ENCODE measurements at regions not wholly inside any gene's neighbourhood (a gene's known extent, or its start where the extent isn't known, plus 50 kb on each side); places are given as distances from the start of the nearest gene placed in this dataset.

DNA sequence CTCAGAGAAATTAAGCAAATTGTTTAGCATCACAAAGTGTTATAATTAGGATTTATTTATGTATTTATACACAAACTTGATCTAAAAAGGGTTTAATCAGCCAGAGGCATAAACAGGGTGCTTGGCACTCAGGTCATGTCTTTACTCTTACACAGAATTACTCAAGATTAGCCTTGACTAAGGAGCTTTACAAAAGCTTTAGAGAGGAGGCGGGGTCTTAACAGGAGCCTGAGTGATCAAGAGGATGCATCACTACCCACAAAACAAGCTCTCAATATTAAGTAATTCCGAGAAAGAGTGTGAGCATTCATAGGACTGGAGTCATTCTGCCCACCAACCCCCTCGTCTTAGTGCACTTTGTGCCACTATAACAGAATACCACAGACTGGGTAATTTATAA lies 103.0 kb downstream of the SPATA19 start:
- WGBS (ENCODE audit: insufficient coverage, low coverage, low lambda C conversion rate, missing lambda C conversion rate): 49% methylated on average over 3 of the region's 3 CpGs
- no peak for ATAC-seq
- H3K27ac ChIP-seq: no peak overlapping the region
- no peaks in the 10 kb centered on the region for H3K4me1 ChIP-seq
- H3K36me3 ChIP-seq: no peaks in the 10 kb centered on the region
- no peaks in the 10 kb centered on the region for H3K27me3 ChIP-seq
- no peak overlapping the region for H3K4me3 ChIP-seq
- intact Hi-C loops (cut with DNase I): no loop called here
- H3K9me3 ChIP-seq: no peaks in the 10 kb centered on the region
- no peak for TF ChIP-seq POLR2A (IDR thresholded peaks at IDR 0.05)
- TF ChIP-seq, protein P1, sequence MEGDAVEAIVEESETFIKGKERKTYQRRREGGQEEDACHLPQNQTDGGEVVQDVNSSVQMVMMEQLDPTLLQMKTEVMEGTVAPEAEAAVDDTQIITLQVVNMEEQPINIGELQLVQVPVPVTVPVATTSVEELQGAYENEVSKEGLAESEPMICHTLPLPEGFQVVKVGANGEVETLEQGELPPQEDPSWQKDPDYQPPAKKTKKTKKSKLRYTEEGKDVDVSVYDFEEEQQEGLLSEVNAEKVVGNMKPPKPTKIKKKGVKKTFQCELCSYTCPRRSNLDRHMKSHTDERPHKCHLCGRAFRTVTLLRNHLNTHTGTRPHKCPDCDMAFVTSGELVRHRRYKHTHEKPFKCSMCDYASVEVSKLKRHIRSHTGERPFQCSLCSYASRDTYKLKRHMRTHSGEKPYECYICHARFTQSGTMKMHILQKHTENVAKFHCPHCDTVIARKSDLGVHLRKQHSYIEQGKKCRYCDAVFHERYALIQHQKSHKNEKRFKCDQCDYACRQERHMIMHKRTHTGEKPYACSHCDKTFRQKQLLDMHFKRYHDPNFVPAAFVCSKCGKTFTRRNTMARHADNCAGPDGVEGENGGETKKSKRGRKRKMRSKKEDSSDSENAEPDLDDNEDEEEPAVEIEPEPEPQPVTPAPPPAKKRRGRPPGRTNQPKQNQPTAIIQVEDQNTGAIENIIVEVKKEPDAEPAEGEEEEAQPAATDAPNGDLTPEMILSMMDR (IDR thresholded peaks at IDR 0.05): no peak
- DNase-seq: no peak

DNA sequence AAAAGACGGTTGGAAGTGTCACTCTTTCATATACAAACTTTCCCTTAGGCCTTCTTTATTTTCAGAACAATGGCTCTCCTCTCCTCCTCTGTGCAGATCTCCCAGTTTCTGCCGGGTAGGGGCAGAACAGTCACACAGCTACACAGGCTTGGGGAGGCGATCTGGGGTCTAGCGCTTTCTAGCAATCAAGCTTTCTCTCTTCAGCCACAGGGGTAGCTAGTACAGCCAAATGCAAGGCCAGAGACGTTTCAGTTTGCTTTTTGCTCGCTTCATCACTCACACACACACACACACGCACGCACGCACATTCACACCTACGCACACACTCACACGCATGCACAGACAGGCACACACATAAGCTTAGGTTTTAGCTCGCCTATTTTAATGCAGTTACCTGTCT lies 104.3 kb downstream of the SPATA19 start:
- intact Hi-C loops (cut with DNase I): no loop called here
- TF ChIP-seq, protein P1 (IDR thresholded peaks at IDR 0.05): no peak
- no peak for TF ChIP-seq POLR2A (IDR thresholded peaks at IDR 0.05)
- no peak for DNase-seq
- ATAC-seq: no peak
- WGBS (ENCODE audit: insufficient coverage, low coverage, low lambda C conversion rate, missing lambda C conversion rate): 60% methylated on average over 11 of the region's 12 CpGs
- H3K4me1 ChIP-seq: no peaks in the 10 kb centered on the region
- H3K4me3 ChIP-seq: no peak overlapping the region
- no peaks in the 10 kb centered on the region for H3K36me3 ChIP-seq
- H3K27me3 ChIP-seq: no peaks in the 10 kb centered on the region
- H3K9me3 ChIP-seq: no peaks in the 10 kb centered on the region
- no peak overlapping the region for H3K27ac ChIP-seq

- no peaks in the 10 kb centered on the region for H3K27me3 ChIP-seq
- no peaks in the 10 kb centered on the region for H3K4me1 ChIP-seq
- intact Hi-C loops (cut with DNase I): no loop called here
- H3K36me3 ChIP-seq: no peaks in the 10 kb centered on the region
- DNase-seq (no peak), ATAC-seq (no peak)
- no peak overlapping the region for H3K4me3 ChIP-seq
- no peaks in the 10 kb centered on the region for H3K9me3 ChIP-seq
- no peak for TF ChIP-seq POLR2A (IDR thresholded peaks at IDR 0.05)
- TF ChIP-seq, protein P1 (IDR thresholded peaks at IDR 0.05): no peak
- H3K27ac ChIP-seq: no peak overlapping the region
Observed at GRCh38 chr11:133739481-133739880, 105.8 kb downstream of the SPATA19 start.

GRCh38 chr11:133738624-133739023 lies 106.7 kb downstream of the SPATA19 start:
- Histone ChIP-seq H3K4me3 (no peak overlapping the region), H3K27ac (no peak overlapping the region), H3K9me3 (no peaks in the 10 kb centered on the region), H3K4me1 (no peaks in the 10 kb centered on the region), H3K36me3 (no peaks in the 10 kb centered on the region), H3K27me3 (no peaks in the 10 kb centered on the region)
- ATAC-seq: peak in 1 of 4 donors; percentile 21
- TF ChIP-seq, protein P1 (IDR thresholded peaks at IDR 0.05): no peak
- TF ChIP-seq POLR2A (IDR thresholded peaks at IDR 0.05): no peak
- DNase-seq: no peak
- 67% methylated on average over 1 of the region's 1 CpG for WGBS (ENCODE audit: insufficient coverage, low coverage, low lambda C conversion rate, missing lambda C conversion rate)
- intact Hi-C loops (cut with DNase I): no loop called here

DNA sequence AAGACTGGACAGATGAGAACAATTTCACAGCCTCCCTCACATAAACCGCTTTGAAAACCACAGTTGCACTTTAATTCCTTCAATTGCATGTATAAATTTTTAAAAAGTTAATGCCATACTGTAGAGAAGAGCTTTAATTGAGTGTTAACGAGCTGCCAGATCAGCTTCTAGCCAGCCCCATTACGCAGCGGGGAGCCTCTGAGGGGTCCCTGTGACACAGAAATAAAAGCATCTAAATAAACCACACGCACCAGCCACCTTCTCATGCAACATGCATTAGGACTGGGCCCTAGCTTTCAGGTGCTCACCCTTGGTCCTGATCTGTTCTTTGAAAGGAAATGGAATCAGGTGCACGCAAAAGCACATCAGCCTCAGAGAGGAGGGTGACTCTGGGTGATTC lies 111.7 kb downstream of the SPATA19 start:
- ATAC-seq (no peak), DNase-seq (no peak)
- Histone ChIP-seq H3K27ac (no peak overlapping the region), H3K4me3 (no peak overlapping the region), H3K4me1 (no peaks in the 10 kb centered on the region), H3K9me3 (no peaks in the 10 kb centered on the region), H3K36me3 (no peaks in the 10 kb centered on the region), H3K27me3 (no peaks in the 10 kb centered on the region)
- intact Hi-C loops (cut with DNase I): no loop called here
- TF ChIP-seq, protein P1 (IDR thresholded peaks at IDR 0.05): no peak
- TF ChIP-seq POLR2A (IDR thresholded peaks at IDR 0.05): no peak
- WGBS (ENCODE audit: insufficient coverage, low coverage, low lambda C conversion rate, missing lambda C conversion rate): 52% methylated on average over 6 of the region's 6 CpGs

Measured in right lobe of liver (tissue), 6 donors.